NCI-H2171 (cell line): ENCODE measurements at regions not wholly inside any gene's neighbourhood (a gene's known extent, or its start where the extent isn't known, plus 50 kb on each side); places are given as distances from the start of the nearest gene placed in this dataset.

ENCODE experiments used
- DNase-seq: peaks from one replicate; lab custom pipeline; 2025; lab: John Stamatoyannopoulos, UW

- no peak for DNase-seq
These were observed 178.0 kb downstream of the PRDM2 start for GRCh38 chr1:13878021-13878420.

- no peak for DNase-seq
These were observed 178.5 kb downstream of the PRDM2 start for GRCh38 chr1:13878451-13878850.

GRCh38 chr1:13881385-13882088, 181.5 kb downstream of the PRDM2 start:
- DNase-seq = no peak

DNA sequence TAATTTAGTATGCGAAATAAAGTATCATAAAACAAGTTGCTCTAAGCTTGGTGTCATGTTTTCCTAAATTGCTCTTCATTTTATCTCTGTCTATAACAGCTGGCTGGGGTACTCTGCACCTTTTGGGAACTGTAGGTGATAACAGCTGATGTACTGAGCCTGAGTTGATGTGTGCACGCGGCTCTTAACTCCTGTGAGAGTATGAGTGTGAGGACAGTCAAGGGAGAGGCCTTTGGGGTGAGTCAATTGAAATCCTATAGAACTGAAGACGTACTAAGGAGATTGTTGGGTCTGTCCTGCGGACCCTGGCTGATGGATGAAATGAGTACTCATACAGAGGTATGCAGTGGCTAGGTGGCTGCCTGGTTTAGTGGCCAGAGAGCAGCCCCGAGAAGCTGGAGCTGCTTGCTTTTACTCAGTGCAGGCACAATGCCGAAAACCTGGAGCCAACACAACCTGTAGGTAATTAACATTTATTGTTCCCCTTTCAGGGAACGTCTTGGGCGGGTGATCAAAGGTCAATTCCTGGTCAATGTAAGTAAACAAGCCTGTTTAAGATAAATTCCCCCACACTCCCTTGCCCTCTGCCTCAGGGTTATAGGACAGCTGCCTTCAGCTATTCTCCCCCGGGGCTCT, 188.5 kb downstream of the PRDM2 start:
- DNase-seq = no peak

- no peak for DNase-seq
These were observed 189.5 kb downstream of the PRDM2 start for GRCh38 chr1:13889495-13889894.

- no peak for DNase-seq
These were observed 190.8 kb downstream of the PRDM2 start for GRCh38 chr1:13890766-13891165.

DNA sequence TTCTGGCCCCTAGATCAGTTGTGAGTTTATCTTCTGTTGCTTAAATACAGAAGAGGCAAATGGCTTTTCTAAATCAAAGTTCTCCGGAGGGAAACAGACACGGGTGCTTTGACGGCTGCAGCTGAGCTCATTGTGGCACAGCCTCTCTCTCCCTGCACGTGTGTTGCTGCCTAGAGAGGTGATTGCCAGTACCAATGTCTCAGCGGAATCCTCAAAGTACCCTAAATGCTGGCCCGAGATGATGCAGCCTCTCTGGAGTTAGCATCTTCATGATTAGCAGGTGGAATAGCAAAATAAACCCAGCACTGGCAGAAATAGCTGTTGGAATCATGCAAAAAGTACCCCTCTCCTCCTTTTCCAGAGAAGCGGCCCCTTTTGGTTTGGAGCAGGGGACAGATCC, 192.2 kb downstream of the PRDM2 start:
- DNase-seq = no peak

GRCh38 chr1:13892671-13893325, 192.8 kb downstream of the PRDM2 start:
- DNase-seq = peak; percentile 6

DNA sequence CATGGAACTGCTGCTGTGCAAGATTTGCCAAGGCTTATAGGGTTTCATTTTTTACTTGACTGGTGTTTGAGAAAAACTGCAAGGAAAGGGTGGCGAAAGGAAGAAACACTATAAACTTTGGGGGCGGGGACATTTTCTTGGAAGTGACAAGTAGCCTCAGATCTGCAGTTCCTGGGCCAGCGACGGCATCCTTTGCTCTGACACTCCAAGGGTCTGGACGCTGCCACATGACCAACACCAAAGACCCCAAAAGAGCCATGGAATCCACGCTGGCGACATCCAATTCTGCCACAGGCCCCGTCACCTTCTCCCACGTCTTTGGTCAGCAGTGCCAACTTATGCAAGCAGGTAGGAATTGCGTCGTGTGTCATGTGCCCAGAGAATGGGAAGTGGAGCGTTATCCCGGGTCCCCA, 193.4 kb downstream of the PRDM2 start:
- no peak for DNase-seq

GRCh38 chr1:13896932-13897331, 196.9 kb downstream of the PRDM2 start:
- DNase-seq = no peak

GRCh38 chr1:13898406-13898805, 198.4 kb downstream of the PRDM2 start:
- DNase-seq = no peak

GRCh38 chr1:13899856-13900255, 199.9 kb downstream of the PRDM2 start:
- no peak for DNase-seq

DNA sequence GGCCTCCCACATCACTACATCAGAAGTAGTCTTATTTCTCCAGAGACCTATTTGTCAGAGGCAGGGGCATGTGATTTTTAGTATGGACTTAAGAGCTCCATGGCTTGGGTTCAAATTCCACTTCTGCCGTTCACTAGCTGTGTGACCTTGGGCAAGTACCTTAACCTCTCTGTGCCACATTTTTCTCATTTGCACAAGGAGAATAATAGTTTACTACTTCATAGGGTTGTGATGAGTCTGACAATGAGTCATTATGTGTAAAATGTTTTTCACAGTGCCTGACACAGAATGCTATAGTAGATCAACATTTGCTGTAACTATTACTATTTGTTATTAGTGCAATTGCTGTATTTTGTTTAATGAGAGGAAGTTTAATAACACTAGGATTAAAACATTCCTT, 200.6 kb downstream of the PRDM2 start:
- no peak for DNase-seq

DNA sequence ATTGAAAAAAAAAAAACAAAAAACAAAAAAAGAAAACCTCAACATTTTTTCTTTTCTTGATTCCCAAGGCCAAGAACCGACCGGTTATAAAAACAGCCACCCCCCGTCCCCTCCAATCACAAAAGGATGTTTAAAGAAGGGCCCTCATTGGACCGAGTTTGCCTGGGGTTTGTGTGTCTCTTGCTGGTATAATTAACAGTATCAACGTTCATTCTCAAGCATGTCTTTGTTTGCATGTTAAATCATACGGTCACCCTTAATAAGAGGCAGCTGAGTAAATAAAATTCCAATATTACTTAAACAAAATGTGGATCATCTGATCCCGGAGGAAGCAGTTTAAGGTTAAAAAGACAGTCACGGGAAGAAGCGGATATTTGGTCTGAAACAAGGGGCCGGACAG, 201.1 kb downstream of the PRDM2 start:
- no peak for DNase-seq

DNA sequence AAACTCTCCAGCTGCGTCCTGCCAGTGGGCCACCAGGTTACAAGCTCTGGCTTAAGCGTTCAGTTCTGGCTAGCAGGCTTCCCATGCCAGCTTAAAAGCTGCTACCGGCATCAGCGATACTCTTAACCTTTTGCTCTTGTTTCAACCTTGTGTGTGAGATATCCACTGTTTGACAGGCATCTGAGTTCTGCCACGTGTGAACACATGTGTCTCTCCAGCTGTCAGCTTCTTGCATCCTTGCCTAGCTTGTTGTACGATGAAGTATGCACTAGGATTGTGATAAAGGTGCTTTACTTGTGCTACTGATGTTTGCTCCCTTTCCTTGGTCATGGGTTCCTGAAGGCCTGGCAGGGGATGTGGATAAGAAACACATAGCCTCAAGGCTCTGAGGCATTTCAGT, 201.6 kb downstream of the PRDM2 start:
- DNase-seq = no peak

- no peak for DNase-seq
These were observed 208.1 kb downstream of the PRDM2 start for GRCh38 chr1:13908128-13908527.

DNA sequence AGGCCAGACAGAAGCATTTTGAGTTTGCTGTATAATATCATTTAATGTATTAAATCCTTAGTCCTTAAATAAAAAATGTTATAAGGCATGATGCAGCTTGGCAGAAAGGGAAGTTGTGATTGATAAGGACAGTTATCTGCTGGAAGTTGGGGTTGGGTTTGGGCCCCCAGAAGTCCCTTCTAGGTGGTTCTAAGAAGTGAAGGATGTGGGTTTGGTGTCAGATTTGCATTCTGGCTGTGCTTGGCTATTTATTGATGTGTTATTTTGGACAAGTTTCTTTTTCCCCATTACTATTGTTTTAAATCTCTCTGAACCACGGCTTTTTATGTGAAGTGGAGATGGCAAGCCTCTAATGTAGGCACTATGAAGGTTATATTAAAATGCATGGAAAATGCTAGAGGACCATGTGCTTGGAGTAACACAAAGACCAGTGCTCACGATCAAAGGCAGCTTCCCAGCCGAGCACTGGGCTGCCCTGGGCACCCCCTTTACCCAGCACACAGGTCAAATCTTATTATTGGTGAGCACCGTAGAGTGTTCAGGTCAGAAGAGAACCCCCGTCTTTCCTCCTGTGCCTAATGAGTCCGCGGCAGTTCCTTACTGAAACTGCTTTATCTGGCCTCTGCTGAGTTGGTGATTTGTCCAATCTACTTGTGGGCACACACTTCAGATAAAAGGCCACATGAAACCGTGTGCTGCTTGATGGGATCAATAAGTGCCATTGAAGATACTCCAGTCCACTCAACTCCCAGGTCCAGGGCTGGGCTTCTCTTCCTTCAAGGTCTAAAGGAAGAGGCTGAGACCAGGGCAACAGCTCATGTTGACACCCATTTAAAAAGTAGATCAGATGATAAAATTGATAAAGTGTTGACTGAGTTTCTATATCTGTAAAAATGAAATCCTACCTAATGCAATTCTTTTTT, 212.0 kb downstream of the PRDM2 start:
- DNase-seq = no peak

DNA sequence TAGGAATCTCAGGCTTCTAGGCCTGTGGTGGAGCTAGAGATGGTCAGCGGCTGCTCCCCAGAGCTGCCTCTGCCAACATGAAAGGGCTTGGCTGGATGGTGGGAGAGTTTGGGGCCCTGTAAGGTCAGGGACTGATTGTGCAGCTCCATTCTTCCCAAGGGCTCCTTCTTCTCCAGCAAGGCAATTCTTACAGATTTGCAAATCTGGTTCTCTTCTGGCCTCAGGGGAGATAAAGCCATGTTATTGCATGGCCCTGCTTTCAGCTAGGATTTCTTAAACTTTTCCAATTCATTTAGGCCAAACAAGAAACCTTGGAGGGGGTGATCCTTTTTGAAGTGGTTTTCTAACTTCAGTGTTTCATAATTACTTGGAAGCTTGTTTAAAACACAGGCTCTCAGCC, 213.4 kb downstream of the PRDM2 start:
- no peak for DNase-seq

DNA sequence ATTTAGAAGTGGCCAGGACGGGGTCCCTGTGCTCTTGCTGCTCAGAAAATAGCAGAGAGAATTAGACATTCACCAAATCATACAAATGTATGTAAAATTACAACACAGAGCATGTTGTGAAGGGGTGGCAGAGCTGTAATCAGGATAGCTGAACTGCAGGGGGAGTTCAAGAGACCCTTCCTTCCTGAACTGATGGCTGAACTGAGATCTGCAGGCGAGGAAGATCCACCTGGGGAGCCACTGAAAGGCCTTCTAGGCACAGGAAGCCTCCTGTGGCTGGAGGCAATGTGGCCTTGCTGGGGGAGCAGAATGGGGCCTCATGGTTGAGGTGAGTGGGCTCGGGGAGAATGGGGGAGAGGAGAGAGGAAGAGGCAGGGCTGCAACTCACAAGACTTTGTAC, 216.5 kb downstream of the PRDM2 start:
- DNase-seq = no peak

DNA sequence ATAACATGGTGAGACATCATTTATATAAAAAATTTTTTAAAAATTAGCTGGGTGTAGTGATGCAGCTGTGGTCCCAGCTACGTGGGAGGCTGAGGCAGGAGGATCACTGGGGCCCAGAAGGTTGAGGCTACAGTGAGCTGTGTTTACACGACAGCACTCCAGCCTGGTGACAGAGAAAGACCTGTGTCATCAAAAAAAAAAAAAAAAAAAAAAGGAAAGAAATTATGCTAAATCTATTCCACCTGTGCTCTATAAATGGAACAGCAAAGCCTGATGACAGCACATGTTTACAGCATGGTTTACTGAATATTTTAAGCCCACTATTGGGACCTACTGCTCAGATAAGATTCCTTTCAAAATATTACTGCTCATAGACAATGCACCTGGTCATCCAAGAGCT, 217.6 kb downstream of the PRDM2 start:
- no peak for DNase-seq

- no peak for DNase-seq
These were observed 218.9 kb downstream of the PRDM2 start for GRCh38 chr1:13918862-13919261.

- no peak for DNase-seq
These were observed 221.2 kb downstream of the PRDM2 start for GRCh38 chr1:13921190-13921589.
